AG08395 (cell line): ENCODE measurements at regions not wholly inside any gene's neighbourhood (a gene's known extent, or its start where the extent isn't known, plus 50 kb on each side); places are given as distances from the start of the nearest gene placed in this dataset.
A peak's percentile ranks its signal among the peaks of the same experiment; 100 is the strongest.

Experiments
- DNase-seq: peaks from one replicate; pipeline ENCODE4 v3.0.0; 2012; ENCODE audit warnings: mixed read lengths, low spot score

DNA sequence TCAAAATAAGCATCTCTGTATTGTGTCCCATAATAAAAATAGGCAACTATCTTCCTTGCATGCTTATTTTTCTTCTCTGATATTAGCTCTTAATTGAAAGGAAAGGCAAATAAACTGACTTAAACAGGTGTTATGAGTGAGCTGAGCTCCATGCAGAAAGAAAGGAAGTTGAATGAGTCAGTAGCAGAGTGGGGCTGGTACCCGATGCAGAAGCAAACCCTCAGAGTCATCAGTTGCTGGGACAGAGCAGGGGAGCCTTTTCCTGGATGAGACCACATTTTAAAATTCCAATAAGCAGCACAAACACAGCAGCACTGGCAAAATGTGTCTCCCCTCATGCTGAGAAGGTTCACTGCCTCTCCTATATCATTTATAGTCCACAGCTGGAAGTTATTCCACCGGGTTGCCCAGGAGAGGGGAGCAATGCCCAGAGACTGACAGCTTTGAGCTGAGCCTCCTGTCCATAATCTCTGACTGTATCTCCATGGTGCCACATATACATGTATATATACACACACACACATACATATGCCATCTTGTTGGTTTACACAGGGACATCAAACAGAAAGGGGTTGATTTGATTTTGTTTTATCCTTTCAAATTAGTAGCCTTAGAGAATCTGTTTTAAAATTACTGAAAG is 274.3 kb upstream of the PPARGC1A start:
- DNase-seq: no peak

DNA sequence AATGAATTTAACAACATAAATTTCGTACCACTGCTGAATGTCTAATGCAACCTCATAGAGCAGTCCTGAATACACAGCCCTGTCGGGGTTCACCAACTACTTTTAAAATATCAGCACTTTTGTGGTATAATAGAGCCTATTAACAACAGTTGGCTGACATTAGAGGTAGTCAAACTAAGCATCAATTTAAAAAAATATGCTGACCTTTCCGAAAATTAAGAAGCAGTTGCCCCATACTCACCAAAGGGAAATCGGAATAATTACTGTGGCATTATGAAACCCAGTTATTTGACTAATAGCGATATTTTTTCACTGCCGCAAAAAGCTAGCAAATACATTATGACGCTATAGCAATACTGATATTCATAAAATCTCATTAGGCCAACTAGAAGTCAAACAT is 273.5 kb upstream of the PPARGC1A start:
- no peak for DNase-seq

DNA sequence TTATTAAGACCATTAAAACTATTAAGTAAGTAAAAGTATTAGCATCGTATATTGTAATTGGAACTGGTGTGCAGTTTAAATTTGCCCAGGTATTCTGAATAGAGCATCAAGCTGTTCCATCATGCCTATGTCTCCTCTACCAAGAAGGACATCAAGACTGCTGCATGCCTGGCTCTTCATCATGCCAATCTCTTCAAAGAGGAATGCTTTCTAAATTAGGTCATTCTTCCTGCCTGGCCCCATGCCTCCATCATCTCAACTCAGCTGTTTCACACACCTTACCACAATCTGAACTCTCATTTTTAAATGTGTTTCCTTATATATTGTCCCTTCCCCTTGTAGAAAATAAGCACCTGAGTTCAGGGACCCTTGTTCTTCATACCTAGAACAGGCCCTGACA is 270.5 kb upstream of the PPARGC1A start:
- DNase-seq: no peak

DNA sequence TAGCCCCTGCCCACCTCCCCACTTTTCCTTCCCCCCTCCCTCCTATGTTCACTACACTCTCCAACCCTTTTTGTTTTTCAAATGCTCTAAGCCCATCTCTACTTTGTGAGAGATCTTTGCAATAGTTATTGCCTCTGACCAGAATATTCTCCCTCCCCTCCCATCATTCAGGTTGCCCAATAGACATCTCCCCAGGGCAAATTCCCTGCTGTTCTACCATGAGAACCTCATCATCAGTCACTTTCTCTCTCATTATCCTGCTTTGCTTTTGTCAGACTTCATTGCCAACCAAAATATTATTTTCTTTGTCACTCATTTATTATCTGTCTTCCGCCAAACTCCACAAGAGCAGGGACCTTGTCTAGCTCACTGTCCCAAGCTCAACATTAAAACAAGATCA is 268.2 kb upstream of the PPARGC1A start:
- no peak for DNase-seq

DNA sequence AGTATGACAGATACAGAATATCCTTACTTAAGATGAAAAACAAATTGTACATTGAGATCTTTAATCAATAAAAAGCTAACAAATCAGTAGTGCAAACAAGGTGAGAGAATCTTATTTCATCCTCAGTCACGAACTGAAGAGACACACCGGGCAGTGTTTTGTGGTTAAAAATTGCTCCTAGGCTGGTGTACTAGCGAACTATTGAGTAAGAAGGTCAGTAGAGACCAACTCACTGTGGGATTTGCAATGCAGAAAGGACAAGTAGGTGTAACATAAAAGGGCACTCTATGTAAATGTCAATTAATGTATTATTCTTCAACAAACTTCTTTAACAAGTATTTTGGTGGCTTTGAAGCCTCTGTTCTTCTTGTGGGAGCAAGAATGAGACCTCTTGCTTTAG is 260.2 kb upstream of the PPARGC1A start:
- DNase-seq: no peak

DNA sequence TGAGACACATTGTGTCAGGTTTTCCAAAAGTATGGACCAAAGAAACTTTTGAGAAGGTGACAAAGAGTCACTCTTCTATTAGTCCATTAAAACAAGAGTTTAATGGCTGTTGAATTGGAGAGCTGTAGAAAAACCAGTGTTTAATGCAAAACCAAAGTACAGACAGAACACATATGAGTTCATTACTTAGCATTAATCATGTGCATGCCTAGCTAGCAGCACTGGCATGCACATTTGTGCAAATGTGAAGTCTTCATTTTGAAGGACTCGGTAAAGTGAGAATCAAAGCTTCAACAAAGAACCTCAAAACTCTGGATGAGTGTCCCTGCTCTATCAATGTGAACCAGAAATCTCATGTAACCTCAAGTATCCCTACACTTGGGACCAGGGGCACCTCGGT is 256.3 kb upstream of the PPARGC1A start:
- no peak for DNase-seq

DNA sequence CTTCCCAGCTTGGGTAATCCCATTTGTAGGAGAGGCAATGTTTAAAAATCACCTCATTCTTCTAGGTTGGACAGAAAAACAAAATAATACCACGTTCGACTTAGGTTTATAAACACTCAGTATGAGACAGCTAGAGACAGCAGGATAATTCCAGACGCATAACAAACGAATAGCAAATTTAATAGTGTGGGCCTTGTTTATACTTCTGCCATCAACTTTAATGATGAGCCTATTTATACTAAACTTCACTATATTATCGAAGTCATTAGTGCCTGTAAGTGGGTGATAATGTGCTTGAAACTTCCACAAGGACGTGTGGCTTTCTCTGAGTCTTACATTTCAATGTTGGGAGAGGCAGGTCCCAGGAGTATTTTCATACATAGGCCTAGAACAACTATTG is 255.7 kb upstream of the PPARGC1A start:
- DNase-seq: no peak

DNA sequence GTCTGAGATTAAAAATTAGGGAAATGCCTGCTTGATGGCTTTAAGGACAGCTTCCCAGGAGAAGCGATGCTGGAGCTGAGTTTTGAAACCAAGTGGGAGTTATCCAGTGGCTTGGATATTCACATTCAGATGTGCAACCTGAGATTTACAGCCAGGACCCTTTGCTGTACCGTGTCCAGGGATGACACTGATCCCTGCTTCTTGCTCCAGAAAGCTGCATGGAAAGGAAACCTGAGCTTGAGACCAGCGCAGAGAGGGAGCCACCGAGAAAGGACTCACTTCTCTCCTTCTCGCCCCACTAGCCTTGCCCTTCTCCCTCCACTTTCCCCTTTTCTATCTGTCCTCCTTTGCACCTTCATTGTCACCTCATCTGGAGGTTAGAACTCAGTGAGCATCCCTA is 254.5 kb upstream of the PPARGC1A start:
- no peak for DNase-seq

DNA sequence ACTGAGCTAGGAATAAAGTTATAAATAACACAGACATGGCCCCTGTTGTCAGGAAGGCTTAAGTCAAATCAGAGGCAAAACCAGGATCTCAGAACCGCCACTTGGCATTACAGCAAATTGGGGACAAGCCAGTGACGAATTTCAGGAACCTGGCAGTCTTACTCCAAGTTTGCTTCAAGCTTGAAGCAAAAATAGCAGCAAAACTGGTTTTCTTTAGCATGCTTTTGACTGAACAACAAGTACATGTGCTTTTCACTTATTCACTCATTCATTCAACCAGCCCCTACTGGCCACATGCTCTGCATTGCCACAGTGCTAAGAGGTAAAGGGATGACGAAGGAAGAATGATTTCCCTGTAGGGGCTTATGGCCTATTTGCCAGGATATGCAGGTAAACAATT is 253.9 kb upstream of the PPARGC1A start:
- no peak for DNase-seq

DNA sequence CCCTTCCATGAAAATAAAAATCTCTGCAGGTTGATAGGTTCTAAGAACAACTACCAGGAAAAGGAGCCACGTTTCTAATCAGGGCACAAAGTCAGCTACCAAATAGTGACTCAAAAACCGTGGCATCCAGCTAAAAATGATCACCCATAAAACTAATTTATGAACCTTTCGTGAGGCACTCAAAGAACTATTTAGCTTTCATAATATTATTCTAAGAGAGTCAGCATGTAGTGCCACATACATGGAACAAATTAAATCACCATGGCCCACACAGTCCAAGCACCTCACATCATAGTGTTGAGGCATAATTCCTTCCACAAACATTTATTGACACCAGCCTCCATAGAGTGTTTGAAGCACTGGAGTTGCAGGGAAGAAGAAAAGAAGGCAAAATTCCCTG is 252.0 kb upstream of the PPARGC1A start:
- no peak for DNase-seq

DNA sequence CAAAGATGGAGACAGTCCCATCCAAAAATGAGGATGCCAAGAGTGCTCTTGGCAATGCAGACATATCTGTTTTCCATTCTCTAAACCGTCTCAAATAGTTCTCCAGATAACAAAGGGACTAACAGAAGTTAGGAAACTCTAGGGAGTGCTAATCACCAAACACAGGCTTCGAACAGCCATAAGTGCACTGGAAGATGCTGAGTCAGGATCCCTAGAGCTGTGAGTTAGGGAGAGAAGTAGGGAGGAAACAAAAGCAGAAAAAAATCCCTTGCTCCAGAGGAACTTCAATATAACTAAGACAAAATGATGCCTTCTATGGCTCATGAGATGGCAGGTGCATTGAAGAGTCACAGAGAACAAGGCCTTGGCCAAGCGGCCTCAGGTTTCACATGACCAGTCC is 251.0 kb upstream of the PPARGC1A start:
- DNase-seq: no peak

DNA sequence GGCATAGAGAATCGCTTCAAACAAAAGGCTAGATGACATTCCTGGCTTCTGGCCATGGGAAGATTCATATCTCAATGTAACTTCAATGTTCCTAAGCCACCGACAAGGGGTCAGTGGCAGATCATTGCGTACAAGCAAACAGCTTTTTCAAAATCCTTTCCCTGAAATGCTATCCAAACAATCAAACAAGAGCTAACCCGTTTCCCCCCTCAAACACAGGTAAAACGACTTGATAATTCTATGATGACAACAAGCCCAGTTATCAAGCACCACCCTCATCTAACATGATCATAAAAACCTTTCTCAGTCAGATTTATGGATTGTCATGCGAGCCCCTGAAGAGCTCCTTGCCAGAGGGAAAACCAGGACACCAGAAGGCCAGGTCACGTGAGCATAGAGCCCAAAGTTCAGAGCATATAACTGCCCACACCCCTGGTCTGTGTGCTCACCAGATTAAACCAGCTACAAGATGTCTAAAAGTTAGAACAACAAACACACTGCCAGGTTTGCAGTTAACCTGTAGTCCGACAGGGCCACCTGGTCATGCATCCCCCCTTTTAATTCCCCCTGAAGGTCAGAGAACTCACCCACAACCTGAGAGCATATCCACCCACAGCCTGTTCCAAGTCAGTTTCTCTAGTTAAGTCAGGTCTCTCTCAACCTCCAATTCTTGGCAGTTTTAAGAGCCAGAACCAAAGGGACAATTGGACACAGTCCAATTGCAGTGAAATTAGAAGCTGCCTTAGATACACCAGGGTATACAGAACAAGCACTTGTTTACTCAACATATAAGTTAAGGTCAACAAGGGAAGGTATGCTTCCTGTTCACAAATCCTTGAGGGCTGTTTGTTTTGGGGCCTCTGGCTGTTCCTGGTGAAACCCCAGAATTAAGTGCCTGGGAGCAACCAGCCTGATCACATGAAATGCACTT is 248.1 kb upstream of the PPARGC1A start:
- no peak for DNase-seq

DNA sequence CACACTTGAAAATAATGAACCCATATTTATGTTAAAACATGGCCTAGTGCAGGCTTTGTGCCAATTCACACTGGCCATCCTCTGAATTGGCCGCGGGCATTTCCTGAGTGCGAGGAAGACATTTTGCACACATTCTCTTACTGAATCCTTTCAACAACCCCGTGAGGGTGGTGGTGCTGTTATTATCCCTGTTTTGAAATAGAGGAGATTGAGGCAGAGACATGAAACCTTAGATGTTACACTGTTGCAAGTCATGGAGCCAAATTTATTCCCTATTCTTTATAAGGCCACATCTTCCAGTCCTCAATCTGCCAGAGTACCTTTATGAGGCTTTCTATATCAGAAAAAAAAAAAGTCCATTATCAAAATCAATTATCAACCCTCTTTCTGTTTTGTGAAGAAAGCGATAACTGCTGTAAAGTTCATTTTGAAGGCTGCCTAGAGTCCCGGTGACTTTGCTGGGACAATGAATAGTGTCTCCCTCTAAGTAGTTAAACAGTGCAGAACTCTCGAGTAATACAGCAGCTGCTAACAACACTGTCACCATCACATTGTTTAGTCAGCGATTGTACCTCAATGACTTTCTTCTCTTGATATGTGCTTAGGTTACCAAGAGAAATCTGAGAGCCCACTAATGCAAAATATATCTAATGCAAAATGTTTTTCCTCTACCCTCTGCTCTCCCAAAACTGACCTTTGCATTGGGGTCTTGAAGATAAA is 242.3 kb upstream of the PPARGC1A start:
- no peak for DNase-seq

DNA sequence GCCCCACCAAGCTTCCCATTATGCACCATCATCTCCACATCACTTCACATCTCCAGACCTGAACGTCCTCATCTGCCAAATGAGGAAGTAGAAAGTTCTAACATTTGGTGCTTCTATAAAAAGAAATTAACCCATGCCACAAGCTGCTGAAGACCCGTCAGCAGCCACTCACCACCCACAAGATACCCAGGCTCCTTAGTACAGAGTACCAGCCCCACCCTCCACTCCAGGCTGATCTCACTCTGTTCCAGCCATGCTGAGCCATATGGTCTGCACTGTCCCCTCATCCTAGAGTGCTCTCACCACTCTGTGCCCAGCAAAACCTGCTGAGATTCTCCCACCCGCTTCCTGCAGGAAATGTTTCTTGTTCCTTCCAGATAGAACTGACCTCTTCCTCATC is 240.8 kb upstream of the PPARGC1A start:
- no peak for DNase-seq

DNA sequence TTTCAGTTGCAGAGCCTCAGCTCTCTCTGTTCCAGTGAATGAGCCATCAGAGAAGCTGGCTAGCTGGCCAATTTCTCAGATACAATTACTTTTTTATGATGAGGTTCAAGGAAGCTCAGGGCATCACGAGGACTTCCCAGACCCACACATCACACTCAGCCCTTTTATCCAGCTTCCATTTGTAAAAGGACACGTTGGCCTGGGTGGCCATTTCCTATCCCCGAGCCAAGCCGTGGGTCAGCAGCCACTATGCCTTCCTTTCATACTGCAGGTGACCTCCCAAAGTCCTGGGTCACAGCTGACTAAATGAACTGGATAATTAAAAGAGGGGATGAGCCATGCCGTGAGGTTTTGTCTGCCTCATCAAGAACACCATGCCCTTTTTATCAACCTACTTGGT is 236.9 kb upstream of the PPARGC1A start:
- no peak for DNase-seq

DNA sequence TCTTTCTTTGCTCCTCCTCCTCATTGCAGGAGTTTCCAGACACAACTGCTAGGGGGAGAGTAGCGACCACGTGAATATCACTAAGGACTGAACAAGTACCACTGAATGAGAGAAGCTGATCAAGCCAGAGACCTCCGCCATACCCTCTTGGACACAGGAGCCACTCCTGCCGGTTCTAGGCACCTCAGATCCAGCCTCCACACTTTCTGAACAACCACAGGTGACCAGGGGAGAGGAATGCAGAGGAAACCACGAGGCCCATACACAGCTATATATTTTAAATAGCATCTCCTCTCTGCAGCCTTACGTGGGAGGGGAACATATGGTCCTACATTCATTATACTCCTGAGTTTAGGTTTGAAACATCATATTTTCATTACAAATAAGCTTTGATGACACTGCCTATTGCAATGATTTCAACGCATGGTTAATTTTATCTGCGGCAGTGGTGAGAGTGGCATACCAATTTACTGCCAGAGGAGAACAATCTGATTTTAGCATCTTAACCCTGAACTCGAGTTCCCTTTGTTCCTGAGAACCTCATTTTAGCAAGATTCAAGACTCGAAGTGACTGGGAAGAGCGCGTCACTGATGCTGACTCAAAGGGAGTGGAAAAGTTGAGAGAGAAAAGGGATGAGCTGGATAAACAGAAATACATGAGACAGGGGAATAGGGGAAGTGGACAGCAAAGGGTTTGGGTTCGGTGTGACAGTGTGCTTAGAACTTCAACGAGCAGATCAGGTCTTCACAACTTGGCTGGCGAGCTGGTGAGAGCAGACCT is 231.7 kb upstream of the PPARGC1A start:
- DNase-seq: peak; percentile 4

DNA sequence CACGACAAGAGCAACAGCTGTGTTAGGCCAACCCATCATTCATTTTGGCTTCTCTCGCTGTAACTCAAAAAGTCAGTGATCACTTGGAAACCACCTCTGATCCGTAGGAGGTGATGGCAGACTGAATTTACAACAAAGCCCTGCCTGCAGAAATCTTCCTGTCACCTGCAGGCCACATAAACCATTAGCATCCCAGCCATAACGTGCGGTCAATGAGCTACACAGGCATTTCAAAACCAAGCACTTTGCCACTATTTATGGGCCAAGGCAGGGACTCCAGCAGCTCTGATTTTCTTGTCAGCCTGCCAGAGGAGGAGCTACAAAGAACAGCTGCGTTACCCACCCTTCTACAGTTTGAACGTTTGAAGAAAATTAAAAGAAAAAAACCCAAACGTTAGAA is 228.1 kb upstream of the PPARGC1A start:
- DNase-seq: peak; percentile 8

DNA sequence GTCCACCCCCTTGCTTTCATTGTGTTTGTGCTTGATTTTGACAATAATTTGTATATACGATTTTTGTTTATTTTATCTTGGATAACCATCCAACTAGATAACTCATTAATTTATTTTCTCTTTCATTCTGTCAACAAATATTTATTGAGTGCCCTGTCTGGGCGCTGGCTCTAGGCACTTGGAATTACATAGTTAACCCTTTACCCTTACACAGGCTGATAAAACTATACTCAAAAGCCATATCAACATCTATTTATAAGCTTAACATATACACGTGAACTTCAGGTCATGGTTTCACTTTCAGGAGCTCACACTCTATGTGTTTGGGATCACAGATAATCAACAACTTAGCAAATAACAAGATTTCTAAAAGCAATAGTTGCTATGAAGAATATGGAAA is 226.3 kb upstream of the PPARGC1A start:
- no peak for DNase-seq

DNA sequence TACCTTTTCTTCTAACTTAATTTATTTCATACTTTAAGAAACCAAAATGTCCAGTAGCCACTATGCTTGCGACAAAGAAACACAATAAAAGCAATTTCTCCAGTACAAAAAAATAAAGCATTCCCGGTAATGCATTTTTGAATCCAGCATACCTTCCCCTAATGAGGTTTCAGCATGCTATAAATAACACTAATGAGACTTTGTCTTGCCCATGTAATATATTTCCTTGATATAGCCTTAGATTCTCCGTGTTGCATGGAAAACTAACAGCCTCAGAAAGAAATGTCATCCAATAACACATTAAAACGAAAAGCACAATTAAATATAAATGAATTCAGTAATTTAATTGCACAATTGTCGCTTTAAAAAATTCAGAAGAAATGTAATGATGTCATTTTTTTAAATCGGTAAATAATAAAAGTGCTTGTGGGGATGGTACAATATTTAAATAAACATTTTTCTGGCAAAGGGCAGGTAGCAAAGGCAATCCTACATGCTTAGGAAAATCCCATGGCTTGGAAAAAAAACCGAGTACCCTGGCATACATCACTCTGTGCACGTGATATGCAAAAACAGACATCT is 225.2 kb upstream of the PPARGC1A start:
- no peak for DNase-seq

DNA sequence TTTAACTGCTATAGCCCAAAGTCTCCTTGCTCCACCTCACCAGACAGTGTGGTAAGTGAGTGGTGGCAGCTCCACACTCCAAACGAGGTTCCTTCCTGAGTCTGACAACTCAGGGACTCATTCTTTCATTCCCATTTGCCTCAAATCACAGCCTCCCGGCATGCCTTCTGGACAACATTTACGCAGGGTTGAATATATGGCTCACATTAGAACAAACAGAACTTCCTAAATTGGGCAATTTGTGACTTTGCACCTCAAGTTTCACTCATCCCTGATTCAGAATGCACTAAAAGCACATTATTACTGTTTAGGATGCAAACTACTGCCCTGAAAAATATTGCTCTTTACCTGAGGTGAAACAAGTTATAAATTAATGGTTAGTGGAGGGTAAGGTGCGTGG is 224.6 kb upstream of the PPARGC1A start:
- no peak for DNase-seq

DNA sequence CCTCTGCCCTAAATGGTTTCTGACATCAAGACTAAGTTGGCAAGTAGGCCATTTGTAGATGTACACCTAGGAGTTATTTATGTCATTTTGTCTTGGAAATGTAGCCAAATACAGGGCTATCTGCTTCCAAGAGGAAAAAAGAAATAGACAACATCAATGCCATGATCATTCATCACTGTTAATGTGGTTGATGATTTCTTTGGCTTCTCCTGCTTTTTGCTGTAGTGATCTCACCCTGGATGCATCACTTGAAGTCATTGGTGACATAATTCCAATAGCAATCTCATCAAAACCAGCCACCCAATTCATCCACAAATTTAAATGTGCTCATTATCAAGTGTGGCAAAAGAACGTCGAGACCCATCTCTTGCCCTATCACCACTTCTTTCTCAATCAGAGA is 222.6 kb upstream of the PPARGC1A start:
- no peak for DNase-seq

DNA sequence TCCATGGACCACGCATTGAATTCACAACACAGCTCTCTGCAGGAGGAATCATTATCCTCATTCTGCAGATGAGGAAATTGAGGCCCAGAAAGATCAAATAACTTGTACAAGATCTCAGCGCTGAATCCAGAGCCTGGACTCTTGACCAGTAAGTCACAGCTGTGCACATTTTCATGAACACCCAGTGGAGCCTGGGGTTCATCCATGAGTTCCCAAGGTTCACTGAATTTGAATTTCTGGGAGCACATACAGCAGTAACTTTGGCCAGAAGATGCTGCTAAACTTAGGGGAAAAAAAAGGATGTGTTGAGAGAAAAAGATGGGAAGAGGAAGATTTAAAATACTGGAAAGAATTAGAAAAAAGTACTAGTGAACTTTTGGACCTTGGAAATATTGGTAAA is 218.7 kb upstream of the PPARGC1A start:
- DNase-seq: no peak
